ENCODE measurements at regions not wholly inside any gene's neighbourhood (a gene's known extent, or its start where the extent isn't known, plus 50 kb on each side); places are given as distances from the start of the nearest gene placed in this dataset.

- Histone ChIP-seq H3K9me3 (ENCODE audit: control insufficient read depth, insufficient read depth, low read length) (no peaks in the 10 kb centered on the region), H3K4me3 (ENCODE audit: low read depth, low read length) (no peak overlapping the region), H3K9ac (ENCODE audit: low read depth, low read length) (no peak overlapping the region), H3K27me3 (ENCODE audit: control insufficient read depth, insufficient read depth, low read length) (no peaks in the 10 kb centered on the region), H3K36me3 (ENCODE audit: control insufficient read depth, insufficient read depth, low read length) (no peaks in the 10 kb centered on the region), H3K4me1 (ENCODE audit: control insufficient read depth, insufficient read depth, low read length) (peaks cover 8% of the 10 kb centered on the region)
Observed at GRCh38 chr10:108104551-108105156, 940.1 kb upstream of the SORCS1 start.

- no peak overlapping the region for H3K9ac ChIP-seq (ENCODE audit: low read depth, low read length)
- no peaks in the 10 kb centered on the region for H3K9me3 ChIP-seq (ENCODE audit: control insufficient read depth, insufficient read depth, low read length)
- no peaks in the 10 kb centered on the region for H3K36me3 ChIP-seq (ENCODE audit: control insufficient read depth, insufficient read depth, low read length)
- no peak overlapping the region for H3K4me3 ChIP-seq (ENCODE audit: low read depth, low read length)
- no peaks in the 10 kb centered on the region for H3K4me1 ChIP-seq (ENCODE audit: control insufficient read depth, insufficient read depth, low read length)
- H3K27me3 ChIP-seq (ENCODE audit: control insufficient read depth, insufficient read depth, low read length) = no peaks in the 10 kb centered on the region
Observed at GRCh38 chr10:108097258-108097657, 932.8 kb upstream of the SORCS1 start.

GRCh38 chr10:108095932-108096925 lies 931.7 kb upstream of the SORCS1 start:
- Histone ChIP-seq H3K9me3 (ENCODE audit: control insufficient read depth, insufficient read depth, low read length) (no peaks in the 10 kb centered on the region), H3K4me1 (ENCODE audit: control insufficient read depth, insufficient read depth, low read length) (no peaks in the 10 kb centered on the region)

GRCh38 chr10:108090476-108091215 lies 926.1 kb upstream of the SORCS1 start:
- Histone ChIP-seq H3K4me3 (ENCODE audit: low read depth, low read length) (no peak overlapping the region), H3K27me3 (ENCODE audit: control insufficient read depth, insufficient read depth, low read length) (no peaks in the 10 kb centered on the region), H3K9ac (ENCODE audit: low read depth, low read length) (no peak overlapping the region), H3K9me3 (ENCODE audit: control insufficient read depth, insufficient read depth, low read length) (no peaks in the 10 kb centered on the region), H3K36me3 (ENCODE audit: control insufficient read depth, insufficient read depth, low read length) (no peaks in the 10 kb centered on the region), H3K4me1 (ENCODE audit: control insufficient read depth, insufficient read depth, low read length) (no peaks in the 10 kb centered on the region)

More at GRCh38 chr10:108095932-108096925, 931.7 kb upstream of the SORCS1 start:
- Histone ChIP-seq H3K27me3 (ENCODE audit: control insufficient read depth, insufficient read depth, low read length) (no peaks in the 10 kb centered on the region), H3K4me3 (ENCODE audit: low read depth, low read length) (no peak overlapping the region), H3K9ac (ENCODE audit: low read depth, low read length) (no peak overlapping the region), H3K36me3 (ENCODE audit: control insufficient read depth, insufficient read depth, low read length) (no peaks in the 10 kb centered on the region)

- Histone ChIP-seq H3K27me3 (ENCODE audit: control insufficient read depth, insufficient read depth, low read length) (no peaks in the 10 kb centered on the region), H3K4me3 (ENCODE audit: low read depth, low read length) (no peak overlapping the region), H3K4me1 (ENCODE audit: control insufficient read depth, insufficient read depth, low read length) (no peaks in the 10 kb centered on the region), H3K9ac (ENCODE audit: low read depth, low read length) (no peak overlapping the region), H3K36me3 (ENCODE audit: control insufficient read depth, insufficient read depth, low read length) (no peaks in the 10 kb centered on the region), H3K9me3 (ENCODE audit: control insufficient read depth, insufficient read depth, low read length) (no peaks in the 10 kb centered on the region)
Observed at GRCh38 chr10:108086502-108086901, 922.0 kb upstream of the SORCS1 start.

GRCh38 chr10:108082596-108082995 lies 918.1 kb upstream of the SORCS1 start:
- Histone ChIP-seq H3K4me3 (ENCODE audit: low read depth, low read length) (no peak overlapping the region), H3K27me3 (ENCODE audit: control insufficient read depth, insufficient read depth, low read length) (no peaks in the 10 kb centered on the region), H3K4me1 (ENCODE audit: control insufficient read depth, insufficient read depth, low read length) (no peaks in the 10 kb centered on the region), H3K36me3 (ENCODE audit: control insufficient read depth, insufficient read depth, low read length) (no peaks in the 10 kb centered on the region), H3K9ac (ENCODE audit: low read depth, low read length) (no peak overlapping the region), H3K9me3 (ENCODE audit: control insufficient read depth, insufficient read depth, low read length) (no peaks in the 10 kb centered on the region)

GRCh38 chr10:108078263-108078662 lies 913.8 kb upstream of the SORCS1 start:
- no peaks in the 10 kb centered on the region for H3K27me3 ChIP-seq (ENCODE audit: control insufficient read depth, insufficient read depth, low read length)
- H3K9ac ChIP-seq (ENCODE audit: low read depth, low read length) = no peak overlapping the region
- no peaks in the 10 kb centered on the region for H3K4me1 ChIP-seq (ENCODE audit: control insufficient read depth, insufficient read depth, low read length)

GRCh38 chr10:108072466-108072865 lies 908.0 kb upstream of the SORCS1 start:
- Histone ChIP-seq H3K9me3 (ENCODE audit: control insufficient read depth, insufficient read depth, low read length) (no peaks in the 10 kb centered on the region), H3K27me3 (ENCODE audit: control insufficient read depth, insufficient read depth, low read length) (no peaks in the 10 kb centered on the region), H3K9ac (ENCODE audit: low read depth, low read length) (no peak overlapping the region), H3K4me1 (ENCODE audit: control insufficient read depth, insufficient read depth, low read length) (no peaks in the 10 kb centered on the region), H3K4me3 (ENCODE audit: low read depth, low read length) (no peak overlapping the region), H3K36me3 (ENCODE audit: control insufficient read depth, insufficient read depth, low read length) (no peaks in the 10 kb centered on the region)

More at GRCh38 chr10:108078263-108078662, 913.8 kb upstream of the SORCS1 start:
- Histone ChIP-seq H3K9me3 (ENCODE audit: control insufficient read depth, insufficient read depth, low read length) (no peaks in the 10 kb centered on the region), H3K4me3 (ENCODE audit: low read depth, low read length) (no peak overlapping the region), H3K36me3 (ENCODE audit: control insufficient read depth, insufficient read depth, low read length) (no peaks in the 10 kb centered on the region)

GRCh38 chr10:108070789-108071188 lies 906.3 kb upstream of the SORCS1 start:
- H3K9ac ChIP-seq (ENCODE audit: low read depth, low read length) = no peak overlapping the region
- H3K4me3 ChIP-seq (ENCODE audit: low read depth, low read length) = no peak overlapping the region
- H3K36me3 ChIP-seq (ENCODE audit: control insufficient read depth, insufficient read depth, low read length) = no peaks in the 10 kb centered on the region
- no peaks in the 10 kb centered on the region for H3K4me1 ChIP-seq (ENCODE audit: control insufficient read depth, insufficient read depth, low read length)
- no peaks in the 10 kb centered on the region for H3K27me3 ChIP-seq (ENCODE audit: control insufficient read depth, insufficient read depth, low read length)
- no peaks in the 10 kb centered on the region for H3K9me3 ChIP-seq (ENCODE audit: control insufficient read depth, insufficient read depth, low read length)

GRCh38 chr10:108069096-108069495 lies 904.6 kb upstream of the SORCS1 start:
- H3K27me3 ChIP-seq (ENCODE audit: control insufficient read depth, insufficient read depth, low read length) = no peaks in the 10 kb centered on the region
- no peak overlapping the region for H3K9ac ChIP-seq (ENCODE audit: low read depth, low read length)
- no peaks in the 10 kb centered on the region for H3K4me1 ChIP-seq (ENCODE audit: control insufficient read depth, insufficient read depth, low read length)
- H3K36me3 ChIP-seq (ENCODE audit: control insufficient read depth, insufficient read depth, low read length) = no peaks in the 10 kb centered on the region
- no peak overlapping the region for H3K4me3 ChIP-seq (ENCODE audit: low read depth, low read length)
- no peaks in the 10 kb centered on the region for H3K9me3 ChIP-seq (ENCODE audit: control insufficient read depth, insufficient read depth, low read length)

- H3K9ac ChIP-seq (ENCODE audit: low read depth, low read length) = no peak overlapping the region
Observed at GRCh38 chr10:108064746-108065260, 900.3 kb upstream of the SORCS1 start.

More at GRCh38 chr10:108064746-108065260, 900.3 kb upstream of the SORCS1 start:
- no peaks in the 10 kb centered on the region for H3K27me3 ChIP-seq (ENCODE audit: control insufficient read depth, insufficient read depth, low read length)
- no peaks in the 10 kb centered on the region for H3K36me3 ChIP-seq (ENCODE audit: control insufficient read depth, insufficient read depth, low read length)
- no peaks in the 10 kb centered on the region for H3K9me3 ChIP-seq (ENCODE audit: control insufficient read depth, insufficient read depth, low read length)
- H3K4me1 ChIP-seq (ENCODE audit: control insufficient read depth, insufficient read depth, low read length) = no peaks in the 10 kb centered on the region
- no peak overlapping the region for H3K4me3 ChIP-seq (ENCODE audit: low read depth, low read length)

All from iPS-15b (cell line).